Endothelial cell (in vitro differentiated cells): ENCODE measurements at regions not wholly inside any gene's neighbourhood (a gene's known extent, or its start where the extent isn't known, plus 50 kb on each side); places are given as distances from the start of the nearest gene placed in this dataset.

Experiments used
- DNase-seq: peaks from one replicate; pipeline ENCODE4 v3.0.0; 2021; ENCODE audit warnings: low spot score
- H3K27ac Mint-ChIP-seq: one replicate; pipeline ENCODE4 v1.8.0; 2021; ENCODE audit warnings: mixed read lengths, inconsistent platforms; ENCODE audit not compliant: unreplicated experiment
- H3K27me3 Mint-ChIP-seq: one replicate; pipeline ENCODE4 v1.8.0; 2021; ENCODE audit warnings: mild to moderate bottlenecking, moderate library complexity, mixed read lengths, inconsistent platforms; ENCODE audit not compliant: unreplicated experiment
- H3K36me3 Mint-ChIP-seq: one replicate; pipeline ENCODE4 v1.8.0; 2021; ENCODE audit warnings: mild to moderate bottlenecking, low read depth, mixed read lengths, inconsistent platforms; ENCODE audit not compliant: unreplicated experiment
- H3K4me1 Mint-ChIP-seq: one replicate; pipeline ENCODE4 v1.8.0; 2021; ENCODE audit warnings: mild to moderate bottlenecking, mixed read lengths, inconsistent platforms; ENCODE audit not compliant: unreplicated experiment
- H3K4me3 Mint-ChIP-seq: one replicate; pipeline ENCODE4 v1.8.0; 2021; ENCODE audit warnings: mild to moderate bottlenecking, mixed read lengths, inconsistent platforms; ENCODE audit not compliant: unreplicated experiment
- H3K9me3 Mint-ChIP-seq: one replicate; pipeline ENCODE4 v1.8.0; 2021; ENCODE audit warnings: mixed read lengths, inconsistent platforms; ENCODE audit not compliant: unreplicated experiment
- TF ChIP-seq, protein P1 (sequence below): fragments of 200-600 bp; sonication (generic); IDR thresholded peaks from one replicate; pipeline ENCODE4 v1.5.0; 2021; ENCODE audit warnings: antibody characterized with exemption; ENCODE audit not compliant: unreplicated experiment

DNA sequence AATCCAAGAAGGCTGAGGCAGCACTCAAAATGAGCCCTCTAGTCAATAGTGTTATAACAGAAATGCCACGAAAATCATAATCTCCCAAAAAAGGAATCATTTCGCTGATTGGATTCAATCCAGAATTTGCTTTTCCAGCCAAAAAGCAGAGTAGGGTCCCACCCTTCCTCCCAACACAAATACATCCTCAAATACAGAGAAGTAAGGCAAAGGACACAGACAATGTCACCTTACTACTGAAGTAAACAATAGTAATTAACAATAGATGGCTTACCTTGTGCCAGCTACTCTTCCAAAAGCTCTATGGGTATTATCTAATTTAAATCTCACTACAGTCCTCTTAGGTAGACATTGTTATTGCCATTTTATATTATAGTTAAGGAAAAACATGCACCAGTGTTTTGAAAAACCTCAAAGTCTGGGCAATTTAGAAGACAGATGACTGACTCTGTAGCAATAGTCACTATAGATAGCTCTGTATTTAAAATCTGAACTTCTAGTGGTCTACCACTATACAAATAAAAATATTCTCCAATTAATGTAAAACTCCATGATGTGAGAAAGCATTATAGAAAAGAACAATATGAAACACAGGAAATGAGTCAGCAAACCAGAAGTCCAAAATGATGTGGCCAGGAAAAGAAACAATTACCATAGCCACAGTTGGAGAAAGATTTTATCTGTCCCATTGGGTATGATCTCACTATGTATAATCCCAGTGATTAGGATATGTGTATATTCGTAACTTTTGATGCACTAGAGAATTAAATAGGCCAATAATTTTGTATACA lies 305.0 kb upstream of the ERBB4 start:
- TF ChIP-seq, protein P1, sequence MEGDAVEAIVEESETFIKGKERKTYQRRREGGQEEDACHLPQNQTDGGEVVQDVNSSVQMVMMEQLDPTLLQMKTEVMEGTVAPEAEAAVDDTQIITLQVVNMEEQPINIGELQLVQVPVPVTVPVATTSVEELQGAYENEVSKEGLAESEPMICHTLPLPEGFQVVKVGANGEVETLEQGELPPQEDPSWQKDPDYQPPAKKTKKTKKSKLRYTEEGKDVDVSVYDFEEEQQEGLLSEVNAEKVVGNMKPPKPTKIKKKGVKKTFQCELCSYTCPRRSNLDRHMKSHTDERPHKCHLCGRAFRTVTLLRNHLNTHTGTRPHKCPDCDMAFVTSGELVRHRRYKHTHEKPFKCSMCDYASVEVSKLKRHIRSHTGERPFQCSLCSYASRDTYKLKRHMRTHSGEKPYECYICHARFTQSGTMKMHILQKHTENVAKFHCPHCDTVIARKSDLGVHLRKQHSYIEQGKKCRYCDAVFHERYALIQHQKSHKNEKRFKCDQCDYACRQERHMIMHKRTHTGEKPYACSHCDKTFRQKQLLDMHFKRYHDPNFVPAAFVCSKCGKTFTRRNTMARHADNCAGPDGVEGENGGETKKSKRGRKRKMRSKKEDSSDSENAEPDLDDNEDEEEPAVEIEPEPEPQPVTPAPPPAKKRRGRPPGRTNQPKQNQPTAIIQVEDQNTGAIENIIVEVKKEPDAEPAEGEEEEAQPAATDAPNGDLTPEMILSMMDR = no peak
- Mint-ChIP-seq H3K4me3 (no peak overlapping the region), H3K27ac (no peak overlapping the region), H3K9me3 (no peaks in the 10 kb centered on the region), H3K4me1 (no peaks in the 10 kb centered on the region), H3K36me3 (no peaks in the 10 kb centered on the region), H3K27me3 (no peaks in the 10 kb centered on the region)
- no peak for DNase-seq

DNA sequence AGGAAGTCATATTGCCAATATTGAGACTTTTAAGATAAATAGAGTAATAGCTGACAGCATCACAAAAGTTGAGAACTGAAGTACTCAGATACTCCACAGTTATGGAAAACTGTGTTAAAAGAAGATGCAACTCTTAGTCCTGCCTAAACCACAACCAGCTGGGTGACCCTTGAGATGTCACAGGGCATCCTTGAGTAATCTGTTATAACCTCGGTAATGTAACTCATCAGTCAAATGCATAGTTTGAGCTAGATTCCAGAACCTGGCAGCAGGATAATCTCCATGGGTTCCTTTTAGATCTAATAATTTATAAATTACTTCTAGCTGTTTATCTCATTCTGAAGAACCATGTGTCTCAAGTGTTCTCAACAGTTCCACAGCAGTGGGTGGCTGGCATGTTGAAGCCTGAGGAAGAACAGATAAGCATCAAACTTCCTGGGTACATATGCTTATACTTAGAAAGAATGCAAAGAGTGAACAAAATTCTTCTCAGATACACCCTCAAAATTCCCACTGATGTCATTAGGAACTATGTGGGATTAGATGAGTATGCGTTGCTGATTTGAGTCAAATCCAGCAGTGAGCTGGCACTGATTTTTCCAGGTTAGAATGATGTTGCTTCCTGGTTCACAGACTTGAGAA lies 304.1 kb upstream of the ERBB4 start:
- TF ChIP-seq, protein P1 = no peak
- Mint-ChIP-seq H3K9me3 (no peaks in the 10 kb centered on the region), H3K27me3 (no peaks in the 10 kb centered on the region), H3K36me3 (no peaks in the 10 kb centered on the region), H3K27ac (no peak overlapping the region), H3K4me1 (no peaks in the 10 kb centered on the region), H3K4me3 (no peak overlapping the region)
- no peak for DNase-seq

DNA sequence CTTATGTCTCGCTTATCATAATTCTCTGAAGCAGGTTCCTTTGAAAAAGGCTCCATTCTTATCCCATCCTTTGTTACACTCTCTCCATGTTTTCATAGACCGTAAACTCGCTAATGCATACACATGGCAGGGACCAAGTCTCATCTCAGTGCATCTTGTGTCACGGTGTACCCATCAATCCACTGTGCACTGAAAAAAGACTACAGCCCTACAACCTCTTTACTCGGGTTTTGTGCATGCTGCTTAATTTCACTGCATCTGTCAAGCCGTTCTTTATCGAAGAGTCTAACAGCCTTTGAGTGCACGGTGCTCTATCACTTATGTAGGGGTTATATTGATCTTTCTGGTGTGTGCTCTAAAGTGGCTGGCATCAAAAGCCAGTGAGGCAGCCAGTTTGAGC lies 302.9 kb upstream of the ERBB4 start:
- Mint-ChIP-seq H3K9me3 (no peaks in the 10 kb centered on the region), H3K4me3 (no peak overlapping the region), H3K27me3 (no peaks in the 10 kb centered on the region), H3K4me1 (no peaks in the 10 kb centered on the region), H3K27ac (no peak overlapping the region), H3K36me3 (no peaks in the 10 kb centered on the region)
- TF ChIP-seq, protein P1 = no peak
- DNase-seq = no peak

DNA sequence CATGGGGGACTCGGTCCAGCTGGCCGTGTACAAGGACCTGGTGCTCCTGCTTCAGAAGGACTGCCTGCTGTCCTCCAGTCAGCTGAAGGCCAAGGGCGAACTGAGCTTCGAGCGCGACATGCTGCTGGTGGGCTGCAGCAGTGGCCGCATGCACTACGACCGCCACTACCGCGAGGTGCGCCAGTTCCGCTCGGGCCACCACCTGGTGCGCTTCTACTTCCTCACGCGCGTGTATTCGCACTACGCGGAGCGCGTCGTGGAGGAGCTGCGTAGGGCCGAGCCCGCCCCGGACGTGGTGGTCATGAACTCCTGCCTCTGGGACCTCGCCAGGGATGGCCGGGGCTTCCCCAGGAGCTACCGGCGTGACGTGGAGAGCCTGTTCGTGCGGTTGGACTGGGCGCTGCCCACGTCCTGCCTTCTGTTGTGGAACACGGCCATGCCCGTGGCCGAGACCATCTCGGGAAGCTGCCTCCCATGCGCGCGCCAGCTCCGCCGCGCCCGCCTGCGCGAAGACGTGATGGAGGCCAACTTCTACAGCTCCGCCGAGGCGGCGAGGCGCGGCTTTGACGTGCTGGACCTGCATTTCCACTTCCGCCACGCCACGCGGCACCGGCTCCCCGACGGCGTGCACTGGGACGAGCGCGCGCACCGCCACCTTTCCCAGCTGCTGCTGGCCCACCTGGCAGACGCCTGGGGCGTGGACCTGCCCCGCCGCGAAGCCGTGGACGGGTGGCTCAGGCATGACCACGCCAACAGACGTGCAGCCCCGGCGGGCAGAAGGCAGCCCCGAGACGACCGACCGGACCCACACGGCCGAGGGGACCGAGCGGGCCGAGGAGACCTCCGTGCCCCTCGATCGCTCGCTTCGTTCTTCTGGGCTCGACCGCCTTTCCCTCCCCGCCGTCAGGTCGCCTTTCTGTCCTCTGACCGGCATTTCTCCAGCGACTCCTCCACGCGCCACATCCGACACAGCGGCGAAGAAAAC lies 293.9 kb upstream of the ERBB4 start:
- TF ChIP-seq, protein P1 = no peak
- Mint-ChIP-seq H3K36me3 (peaks cover 10% of the 10 kb centered on the region), H3K9me3 (no peaks in the 10 kb centered on the region), H3K4me3 (no peak overlapping the region), H3K27ac (no peak overlapping the region), H3K27me3 (peaks cover 1% of the 10 kb centered on the region), H3K4me1 (no peaks in the 10 kb centered on the region)
- no peak for DNase-seq
